GM12873 (cell line): ENCODE measurements at regions not wholly inside any gene's neighbourhood (a gene's known extent, or its start where the extent isn't known, plus 50 kb on each side); places are given as distances from the start of the nearest gene placed in this dataset.

Experiments used
- TF ChIP-seq, protein P1 (sequence below): IDR thresholded peaks from 2 replicates; pipeline ENCODE4 v1.5.1; 2012; ENCODE audit warnings: low read depth, mild to moderate bottlenecking, moderate library complexity, low read length, control low read depth; ENCODE audit not compliant: insufficient read depth; ENCODE audit errors: missing control alignments

DNA sequence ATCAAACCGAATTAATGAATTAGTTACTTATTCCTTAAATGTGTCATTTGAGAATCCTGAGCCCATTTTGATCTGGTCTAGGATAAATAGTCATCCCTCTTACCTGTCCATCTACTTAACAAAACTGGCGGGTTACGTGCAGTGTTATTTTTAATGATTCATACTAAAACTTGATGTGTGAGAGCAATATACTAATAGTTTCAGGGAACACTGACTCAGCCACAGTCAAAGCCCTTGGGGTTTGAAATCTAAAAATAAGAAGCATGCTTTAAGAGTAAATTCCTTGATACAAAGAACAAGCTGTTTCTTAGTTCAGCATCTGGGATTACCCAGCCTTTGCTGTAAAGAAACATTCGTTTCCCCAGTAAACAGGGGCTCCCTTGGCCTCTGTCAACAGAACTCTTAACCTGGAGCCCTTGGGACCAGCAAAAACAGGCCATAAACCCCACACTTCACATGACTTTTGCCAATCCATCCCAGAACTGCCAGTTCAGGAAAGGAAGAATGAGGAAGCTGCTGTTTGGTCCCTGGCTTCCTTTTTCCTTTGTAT lies 370.6 kb upstream of the IGFBP3 start:
- TF ChIP-seq, protein P1, sequence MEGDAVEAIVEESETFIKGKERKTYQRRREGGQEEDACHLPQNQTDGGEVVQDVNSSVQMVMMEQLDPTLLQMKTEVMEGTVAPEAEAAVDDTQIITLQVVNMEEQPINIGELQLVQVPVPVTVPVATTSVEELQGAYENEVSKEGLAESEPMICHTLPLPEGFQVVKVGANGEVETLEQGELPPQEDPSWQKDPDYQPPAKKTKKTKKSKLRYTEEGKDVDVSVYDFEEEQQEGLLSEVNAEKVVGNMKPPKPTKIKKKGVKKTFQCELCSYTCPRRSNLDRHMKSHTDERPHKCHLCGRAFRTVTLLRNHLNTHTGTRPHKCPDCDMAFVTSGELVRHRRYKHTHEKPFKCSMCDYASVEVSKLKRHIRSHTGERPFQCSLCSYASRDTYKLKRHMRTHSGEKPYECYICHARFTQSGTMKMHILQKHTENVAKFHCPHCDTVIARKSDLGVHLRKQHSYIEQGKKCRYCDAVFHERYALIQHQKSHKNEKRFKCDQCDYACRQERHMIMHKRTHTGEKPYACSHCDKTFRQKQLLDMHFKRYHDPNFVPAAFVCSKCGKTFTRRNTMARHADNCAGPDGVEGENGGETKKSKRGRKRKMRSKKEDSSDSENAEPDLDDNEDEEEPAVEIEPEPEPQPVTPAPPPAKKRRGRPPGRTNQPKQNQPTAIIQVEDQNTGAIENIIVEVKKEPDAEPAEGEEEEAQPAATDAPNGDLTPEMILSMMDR: no peak

DNA sequence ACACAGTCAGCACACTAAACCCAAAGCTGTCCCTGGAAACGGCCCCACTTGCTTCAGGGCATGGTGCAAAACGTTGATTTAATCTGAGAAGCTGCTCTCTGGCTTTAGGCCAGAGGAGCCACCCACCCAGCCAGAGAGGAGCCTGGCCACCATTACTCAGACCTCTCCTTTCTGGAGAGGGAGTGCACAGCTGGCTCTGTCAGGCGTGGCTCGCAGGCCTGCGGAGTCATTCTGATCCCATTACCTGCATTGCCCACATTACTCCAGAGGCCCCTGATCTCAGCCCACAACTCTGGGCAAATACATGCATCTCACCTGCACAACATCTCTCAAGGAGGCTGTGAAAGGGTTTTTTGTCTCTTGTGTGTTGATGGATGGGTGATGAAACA lies 370.0 kb upstream of the IGFBP3 start:
- TF ChIP-seq, protein P1: no peak

GRCh38 chr7:46290374-46291049 lies 369.4 kb upstream of the IGFBP3 start:
- TF ChIP-seq, protein P1: no peak

- TF ChIP-seq, protein P1: no peak
Observed at GRCh38 chr7:46288861-46289260, 367.8 kb upstream of the IGFBP3 start.

DNA sequence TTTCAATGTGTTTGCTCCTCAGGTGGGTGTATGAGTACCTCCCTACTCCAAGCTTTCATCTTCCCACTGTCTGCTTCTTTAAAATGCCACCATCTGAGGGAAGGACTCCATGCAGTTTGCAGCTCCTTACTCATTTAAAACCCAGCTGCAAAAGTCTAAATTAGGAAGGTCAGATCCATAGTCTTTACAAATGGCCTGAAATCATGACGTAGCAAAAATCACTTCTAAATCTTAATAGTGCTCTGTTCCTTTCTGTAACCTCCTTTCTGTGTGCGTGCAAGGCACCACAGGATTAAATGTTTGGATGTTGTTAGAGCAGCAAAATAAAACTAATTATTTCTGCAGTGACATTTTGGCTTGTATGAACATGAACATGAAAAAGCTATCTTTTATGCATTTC lies 366.9 kb upstream of the IGFBP3 start:
- TF ChIP-seq, protein P1: no peak

DNA sequence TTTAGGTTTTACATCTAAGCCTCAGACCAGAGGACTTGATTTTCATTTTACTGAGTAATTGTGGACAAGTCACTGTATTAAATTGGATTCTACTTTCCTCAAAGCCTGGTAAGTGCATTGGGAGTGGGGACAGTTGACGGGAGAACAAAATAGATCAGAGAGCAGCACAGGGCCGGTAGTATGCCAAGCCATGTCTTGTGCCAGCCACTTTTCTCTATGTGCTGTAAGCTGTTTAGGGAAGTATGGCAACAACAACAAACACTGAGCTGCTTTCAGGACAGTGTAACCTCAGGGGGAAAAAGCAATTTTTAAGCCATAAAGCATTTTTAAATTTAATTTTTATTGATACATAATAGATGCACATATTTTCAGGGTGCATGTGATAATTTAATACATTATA lies 365.9 kb upstream of the IGFBP3 start:
- TF ChIP-seq, protein P1: no peak

DNA sequence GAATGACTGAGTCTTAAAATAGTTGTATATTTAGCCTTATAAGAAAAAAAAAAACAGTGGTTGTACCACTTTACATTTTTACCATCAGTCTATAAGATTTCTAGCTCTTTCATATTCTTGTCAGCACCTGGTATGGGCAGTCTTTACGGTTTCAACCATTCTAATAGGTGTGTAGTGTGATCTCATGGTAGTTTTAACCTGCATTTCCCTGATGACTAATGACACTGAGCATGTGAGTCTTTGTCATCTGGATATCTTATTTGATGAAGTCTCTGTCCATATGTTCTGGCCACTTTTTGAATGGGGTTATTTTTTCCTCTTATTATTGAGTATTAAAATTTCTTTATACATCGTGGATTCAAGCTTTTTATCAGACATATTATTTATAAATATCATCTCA lies 365.3 kb upstream of the IGFBP3 start:
- TF ChIP-seq, protein P1: no peak
